HT-29 (cell line): ENCODE measurements at regions not wholly inside any gene's neighbourhood (a gene's known extent, or its start where the extent isn't known, plus 50 kb on each side); places are given as distances from the start of the nearest gene placed in this dataset.

Experiments
- DNase-seq: peaks from one replicate; pipeline ENCODE4 v3.0.0-alpha.2; 2015; ENCODE audit warnings: low spot score

DNA sequence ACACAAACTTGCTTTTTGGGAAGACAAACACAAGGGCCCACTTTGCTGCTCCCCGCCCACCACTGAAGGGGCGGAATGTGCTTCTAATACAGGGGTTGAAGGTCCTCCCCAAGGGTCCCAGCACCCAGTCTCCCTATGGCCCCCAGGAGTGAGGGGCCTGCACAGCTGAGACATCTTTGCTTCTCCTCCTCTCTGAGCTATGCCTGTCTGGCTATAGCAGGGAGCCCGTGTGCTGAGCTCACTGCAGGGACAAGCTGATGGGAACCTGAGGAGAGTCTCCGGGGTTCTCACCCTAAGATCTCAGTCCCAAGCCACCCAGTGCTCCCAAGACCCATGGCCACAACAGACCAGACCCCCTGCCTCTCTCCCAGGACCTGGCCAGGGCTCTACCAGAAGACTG is 61.1 kb upstream of the ACAN start:
- no peak for DNase-seq

GRCh38 chr15:88744548-88745020 is 58.7 kb upstream of the ACAN start:
- DNase-seq, result no peak

DNA sequence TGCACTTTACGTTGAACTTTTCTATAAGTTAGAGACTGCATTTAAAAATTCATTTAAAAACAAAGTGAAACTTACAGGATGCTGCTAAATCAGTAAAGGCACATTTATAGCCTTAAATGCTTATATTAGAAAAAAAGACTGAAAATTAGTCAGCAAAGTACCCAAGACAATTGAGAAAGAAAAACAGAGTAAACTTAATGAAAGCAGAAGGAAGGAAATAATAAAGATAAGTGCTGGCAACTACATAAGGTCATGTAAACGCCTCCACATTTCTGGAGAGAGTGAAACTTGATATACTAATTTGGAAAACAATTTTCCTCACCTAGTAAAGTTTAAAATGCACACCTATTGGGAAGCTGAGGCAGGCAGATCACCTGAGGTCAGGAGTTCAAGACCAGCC is 58.2 kb upstream of the ACAN start:
- no peak for DNase-seq

GRCh38 chr15:88745696-88746095 is 57.5 kb upstream of the ACAN start:
- DNase-seq, result no peak

DNA sequence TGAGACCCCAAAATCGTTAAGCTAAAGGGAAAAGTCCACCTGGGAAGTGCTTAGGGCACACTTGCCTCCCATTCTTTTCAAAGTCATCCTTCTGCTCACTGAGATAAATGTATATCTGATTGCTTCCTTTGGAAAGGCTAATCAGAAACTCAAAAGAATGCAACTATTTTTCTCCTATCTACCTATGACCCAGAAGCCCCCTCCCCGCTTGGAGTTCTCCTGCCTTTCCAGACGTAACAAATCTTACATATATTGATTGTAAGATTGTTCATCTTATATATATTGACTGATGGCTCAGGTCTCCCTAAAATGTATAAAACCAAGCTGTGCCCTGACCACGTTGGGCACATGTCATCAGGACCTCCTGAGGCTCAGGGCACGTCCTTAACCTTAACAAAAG is 56.8 kb upstream of the ACAN start:
- DNase-seq, result no peak

GRCh38 chr15:88747111-88747510 is 56.1 kb upstream of the ACAN start:
- DNase-seq, result no peak

GRCh38 chr15:88747631-88748030 is 55.6 kb upstream of the ACAN start:
- DNase-seq, result no peak

GRCh38 chr15:88748081-88748480 is 55.2 kb upstream of the ACAN start:
- DNase-seq, result no peak

GRCh38 chr15:88748651-88749050 is 54.6 kb upstream of the ACAN start:
- no peak for DNase-seq

GRCh38 chr15:88749699-88750098 is 53.5 kb upstream of the ACAN start:
- no peak for DNase-seq

- no peak for DNase-seq
Measured at GRCh38 chr15:88752501-88752900, 50.7 kb upstream of the ACAN start.

DNA sequence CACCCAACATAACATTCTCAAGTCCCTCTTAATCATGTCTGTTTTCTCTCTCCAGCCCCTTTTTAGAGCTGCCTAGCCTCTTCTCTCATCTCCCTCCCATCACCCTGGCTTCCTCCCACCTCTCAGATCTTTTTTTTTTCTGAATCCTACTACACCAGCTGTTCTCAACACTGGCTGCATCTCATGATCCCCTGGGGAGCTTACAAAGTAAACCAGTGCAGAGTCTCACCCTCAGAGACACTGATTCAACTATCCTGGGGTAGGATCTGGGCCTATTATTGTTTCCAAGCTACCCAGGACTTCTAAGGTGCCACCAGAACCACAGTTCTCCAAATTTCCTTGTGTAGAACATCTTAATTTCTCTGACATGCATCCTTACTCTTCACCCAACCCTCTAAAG is 50.3 kb upstream of the ACAN start:
- no peak for DNase-seq
